Endodermal cell (in vitro differentiated cells): ENCODE measurements at regions not wholly inside any gene's neighbourhood (a gene's known extent, or its start where the extent isn't known, plus 50 kb on each side); places are given as distances from the start of the nearest gene placed in this dataset.

Experiments
- DNase-seq: peaks from one replicate; pipeline ENCODE4 v3.0.0-alpha.2; 2017
- H3K27ac ChIP-seq: 2 replicates; pipeline ENCODE4 v1.5.1; 2013; ENCODE audit warnings: mild to moderate bottlenecking, low read depth, low read length, moderate library complexity
- H3K27me3 ChIP-seq: 2 replicates; pipeline ENCODE4 v1.6.1; 2013; ENCODE audit warnings: mild to moderate bottlenecking, low read length, moderate library complexity; ENCODE audit not compliant: insufficient read depth, control insufficient read depth, poor library complexity, severe bottlenecking
- H3K36me3 ChIP-seq: 2 replicates; pipeline ENCODE4 v1.7.0; 2013; ENCODE audit warnings: mild to moderate bottlenecking, low read length, moderate library complexity; ENCODE audit not compliant: control insufficient read depth, insufficient read depth
- H3K4me1 ChIP-seq: one replicate; pipeline ENCODE4 v1.7.0; 2013; ENCODE audit warnings: low read length; ENCODE audit not compliant: control insufficient read depth, insufficient read depth
- H3K4me3 ChIP-seq: 2 replicates; pipeline ENCODE4 v1.5.1; 2013; ENCODE audit warnings: mild to moderate bottlenecking, low read length, moderate library complexity
- H3K9ac ChIP-seq: 2 replicates; pipeline ENCODE4 v1.6.1; 2013; ENCODE audit warnings: mild to moderate bottlenecking, low read length, moderate library complexity; ENCODE audit not compliant: poor library complexity, severe bottlenecking; ENCODE audit errors: extremely low read depth
- H3K9me3 ChIP-seq: 2 replicates; pipeline ENCODE4 v1.6.1; 2013; ENCODE audit warnings: mild to moderate bottlenecking, low read length, moderate library complexity; ENCODE audit not compliant: control insufficient read depth
- H3K27ac Mint-ChIP-seq: 2 replicates; pipeline ENCODE4 v1.8.0; 2020; ENCODE audit warnings: mixed read lengths
- H3K27me3 Mint-ChIP-seq: 2 replicates; pipeline ENCODE4 v1.8.0; 2021; ENCODE audit warnings: mild to moderate bottlenecking, mixed read lengths; ENCODE audit not compliant: insufficient read depth
- H3K36me3 Mint-ChIP-seq: 2 replicates; pipeline ENCODE4 v1.8.0; 2020; ENCODE audit warnings: low read depth, mixed read lengths
- H3K4me1 Mint-ChIP-seq: 2 replicates; pipeline ENCODE4 v1.8.0; 2020; ENCODE audit warnings: mixed read lengths
- H3K4me3 Mint-ChIP-seq: 2 replicates; pipeline ENCODE4 v1.8.0; 2020; ENCODE audit warnings: mild to moderate bottlenecking, moderate library complexity, mixed read lengths
- H3K9me3 Mint-ChIP-seq: 2 replicates; pipeline ENCODE4 v1.8.0; 2020; ENCODE audit warnings: mild to moderate bottlenecking, mixed read lengths
- WGBS, 2 experiments: methylation state at CpG; one replicate each; pipeline versions ENCODE4 v1.1.5 to v1.1.7; 2013; ENCODE audit warnings: missing lambda C conversion rate in 2 of 2, mixed read lengths in 1 of 2; ENCODE audit not compliant: insufficient coverage in 1 of 2, insufficient read length in 1 of 2; 5-methylcytosine and 5-hydroxymethylcytosine counted together
- TF ChIP-seq, protein P1 (sequence below): fragments of 200-600 bp; sonication (generic); conservative IDR thresholded peaks from 2 replicates; pipeline ENCODE4 v1.5.0; 2021; ENCODE audit warnings: antibody characterized with exemption, mild to moderate bottlenecking

DNA sequence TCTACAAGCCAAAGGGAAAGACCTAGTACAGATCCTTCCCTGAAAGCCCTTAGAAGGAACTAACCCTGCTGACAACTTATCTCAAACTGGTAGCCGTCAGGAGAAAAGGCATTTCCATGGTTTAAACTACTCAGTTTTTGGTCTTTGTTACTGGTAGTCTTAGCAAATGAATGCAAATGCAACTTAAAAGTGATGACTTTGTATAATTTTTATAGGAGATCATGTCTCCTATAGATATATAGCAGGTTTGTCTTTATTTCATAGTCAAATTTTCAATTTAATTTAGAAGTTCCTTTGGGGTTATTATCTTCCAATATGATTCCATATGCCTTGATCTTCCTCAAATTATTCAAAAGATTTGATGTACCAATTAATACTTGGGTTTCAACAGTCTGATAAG, 1173.0 kb upstream of the CNTN5 start:
- Histone ChIP-seq H3K36me3 (no peaks in the 10 kb centered on the region), H3K9ac (no peak overlapping the region), H3K27ac (no peak overlapping the region), H3K4me3 (no peak overlapping the region), H3K4me1 (no peaks in the 10 kb centered on the region), H3K9me3 (no peaks in the 10 kb centered on the region), H3K27me3 (no peaks in the 10 kb centered on the region)
- TF ChIP-seq, protein P1, sequence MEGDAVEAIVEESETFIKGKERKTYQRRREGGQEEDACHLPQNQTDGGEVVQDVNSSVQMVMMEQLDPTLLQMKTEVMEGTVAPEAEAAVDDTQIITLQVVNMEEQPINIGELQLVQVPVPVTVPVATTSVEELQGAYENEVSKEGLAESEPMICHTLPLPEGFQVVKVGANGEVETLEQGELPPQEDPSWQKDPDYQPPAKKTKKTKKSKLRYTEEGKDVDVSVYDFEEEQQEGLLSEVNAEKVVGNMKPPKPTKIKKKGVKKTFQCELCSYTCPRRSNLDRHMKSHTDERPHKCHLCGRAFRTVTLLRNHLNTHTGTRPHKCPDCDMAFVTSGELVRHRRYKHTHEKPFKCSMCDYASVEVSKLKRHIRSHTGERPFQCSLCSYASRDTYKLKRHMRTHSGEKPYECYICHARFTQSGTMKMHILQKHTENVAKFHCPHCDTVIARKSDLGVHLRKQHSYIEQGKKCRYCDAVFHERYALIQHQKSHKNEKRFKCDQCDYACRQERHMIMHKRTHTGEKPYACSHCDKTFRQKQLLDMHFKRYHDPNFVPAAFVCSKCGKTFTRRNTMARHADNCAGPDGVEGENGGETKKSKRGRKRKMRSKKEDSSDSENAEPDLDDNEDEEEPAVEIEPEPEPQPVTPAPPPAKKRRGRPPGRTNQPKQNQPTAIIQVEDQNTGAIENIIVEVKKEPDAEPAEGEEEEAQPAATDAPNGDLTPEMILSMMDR: no peak
- Mint-ChIP-seq H3K27me3 (no peaks in the 10 kb centered on the region), H3K27ac (no peak overlapping the region), H3K36me3 (peaks cover 2% of the 10 kb centered on the region), H3K4me3 (no peak overlapping the region), H3K9me3 (peaks cover 5% of the 10 kb centered on the region), H3K4me1 (peaks cover 2% of the 10 kb centered on the region)
- DNase-seq: no peak
- WGBS, 2 experiments: 100% methylated on average over 1 of the region's 1 CpG; no CpG with 5 or more reads in 1 of the 2 experiments

DNA sequence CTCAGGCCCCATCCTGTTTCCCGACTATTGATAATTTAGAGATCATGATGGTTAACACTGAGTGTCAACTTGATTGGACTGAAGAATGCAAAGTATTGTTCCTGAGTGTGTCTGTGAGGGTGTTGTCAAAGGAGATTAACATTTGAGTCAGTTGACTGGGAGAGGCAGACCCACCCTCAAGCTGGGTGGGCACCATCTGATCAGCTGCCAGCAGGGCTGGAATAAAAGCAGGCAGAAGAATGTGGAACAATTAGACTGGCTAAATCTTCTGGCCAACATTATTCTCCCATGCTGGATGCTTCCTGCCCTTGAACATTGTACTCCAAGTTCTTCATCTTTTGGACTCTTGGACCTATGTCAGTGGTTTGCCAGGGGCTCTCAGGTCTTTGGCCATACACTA, 1170.0 kb upstream of the CNTN5 start:
- peaks cover 2% of the 10 kb centered on the region for H3K36me3 Mint-ChIP-seq
- peaks cover 8% of the 10 kb centered on the region for H3K4me1 Mint-ChIP-seq
- no peak overlapping the region for H3K9ac ChIP-seq
- H3K4me1 ChIP-seq: peaks cover 6% of the 10 kb centered on the region
- TF ChIP-seq, protein P1: no peak
- no peak overlapping the region for H3K4me3 ChIP-seq
- H3K4me3 Mint-ChIP-seq: no peak overlapping the region
- no peak for DNase-seq
- H3K27me3 Mint-ChIP-seq: no peaks in the 10 kb centered on the region
- 96% methylated on average over 1 of the region's 1 CpG; no CpG with 5 or more reads in 1 of the 2 experiments for WGBS, 2 experiments
- H3K27ac Mint-ChIP-seq: no peak overlapping the region
- H3K36me3 ChIP-seq: no peaks in the 10 kb centered on the region
- no peak overlapping the region for H3K27ac ChIP-seq
- peaks cover 5% of the 10 kb centered on the region for H3K9me3 Mint-ChIP-seq
- no peaks in the 10 kb centered on the region for H3K9me3 ChIP-seq
- no peaks in the 10 kb centered on the region for H3K27me3 ChIP-seq

DNA sequence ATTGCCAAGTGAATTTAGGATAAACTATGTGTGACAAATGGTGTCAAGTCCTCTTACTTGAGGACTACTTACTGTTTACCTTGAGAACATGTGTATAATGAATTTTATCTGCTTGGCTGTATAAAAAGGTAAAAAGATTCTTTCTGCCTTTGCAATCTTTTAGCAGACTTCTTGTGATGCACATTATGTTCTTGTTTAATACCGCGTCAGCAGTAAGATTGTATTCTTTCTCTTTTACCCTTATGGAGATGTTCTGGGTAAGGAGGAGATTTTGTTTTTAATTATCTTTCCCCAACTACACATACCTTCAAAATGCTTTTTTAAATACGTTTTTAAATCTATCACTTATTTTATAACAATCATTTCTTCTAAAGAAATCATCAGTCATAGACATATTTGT, 1166.4 kb upstream of the CNTN5 start:
- no peak for DNase-seq
- H3K4me1 ChIP-seq: peaks cover 7% of the 10 kb centered on the region
- H3K9me3 ChIP-seq: no peaks in the 10 kb centered on the region
- H3K4me3 ChIP-seq: no peak overlapping the region
- H3K27ac ChIP-seq: no peak overlapping the region
- H3K4me1 Mint-ChIP-seq: peaks cover 20% of the 10 kb centered on the region
- H3K9ac ChIP-seq: no peak overlapping the region
- TF ChIP-seq, protein P1: no peak
- no peak overlapping the region for H3K4me3 Mint-ChIP-seq
- no peaks in the 10 kb centered on the region for H3K27me3 Mint-ChIP-seq
- 71 to 79% methylated on average over 1 of the region's 3 CpGs for WGBS, 2 experiments
- H3K36me3 ChIP-seq: no peaks in the 10 kb centered on the region
- peaks cover 2% of the 10 kb centered on the region for H3K36me3 Mint-ChIP-seq
- H3K9me3 Mint-ChIP-seq: peaks cover 5% of the 10 kb centered on the region
- no peaks in the 10 kb centered on the region for H3K27me3 ChIP-seq
- H3K27ac Mint-ChIP-seq: no peak overlapping the region
